Stimulated activated CD4-positive, alpha-beta T cell treated with anti-CD3 and anti-CD28 coated beads, Interleukin-1b, Interleukin-23, amount 100 ng/mL, for 1 hour (primary cell): ENCODE measurements at regions not wholly inside any gene's neighbourhood (a gene's known extent, or its start where the extent isn't known, plus 50 kb on each side); places are given as distances from the start of the nearest gene placed in this dataset.
"Not testable (repeated sequence)": the region's sequence is repeated elsewhere in the genome, so short reads cannot be mapped to it uniquely, and the experiment has no call there.

Experiments used
- DNase-seq, 2 donors: peaks; one replicate each; pipeline ENCODE4 v3.0.0-alpha.2; 2020; ENCODE audit warnings: low read depth in 2 of 2

DNA sequence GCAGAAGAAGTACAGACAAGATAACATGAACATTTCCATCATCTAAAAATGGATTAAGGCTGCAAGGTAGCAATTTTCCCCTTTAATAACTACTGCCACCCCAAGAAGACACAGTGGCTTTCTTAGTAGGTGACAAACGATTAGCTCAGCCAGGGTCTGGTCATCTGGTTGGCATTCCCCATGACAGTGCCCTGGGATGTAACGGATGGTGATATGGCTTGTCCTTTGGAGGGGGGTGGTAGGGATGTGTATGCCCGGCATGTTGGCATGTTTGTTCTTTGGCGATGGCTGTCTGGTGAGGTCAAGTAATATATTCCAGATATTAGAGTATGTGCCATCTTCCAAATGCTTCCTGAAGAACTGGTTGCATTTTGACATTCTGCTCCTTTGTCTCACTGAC, 135.6 kb upstream of the ZNF536 start:
- DNase-seq, result no peak

DNA sequence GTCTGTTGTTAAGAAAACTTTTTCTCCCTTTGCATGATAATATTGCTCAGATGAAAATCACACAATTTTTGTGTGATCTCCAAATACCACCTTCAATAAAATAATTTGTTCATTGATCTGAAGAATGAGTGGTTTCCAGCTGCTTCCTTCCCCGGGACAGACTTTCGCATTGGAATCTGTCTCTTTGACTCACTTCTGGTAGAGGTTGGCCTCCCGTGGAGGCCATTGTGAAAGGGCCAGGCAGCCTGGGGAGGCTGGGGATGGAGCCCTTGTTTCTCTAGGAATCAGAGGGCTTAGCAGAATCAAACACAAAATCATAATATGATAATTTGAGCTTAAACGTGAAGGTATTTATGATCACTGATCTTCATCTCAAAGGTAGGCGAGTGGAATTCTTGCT, 135.0 kb upstream of the ZNF536 start:
- DNase-seq, result no peak

DNA sequence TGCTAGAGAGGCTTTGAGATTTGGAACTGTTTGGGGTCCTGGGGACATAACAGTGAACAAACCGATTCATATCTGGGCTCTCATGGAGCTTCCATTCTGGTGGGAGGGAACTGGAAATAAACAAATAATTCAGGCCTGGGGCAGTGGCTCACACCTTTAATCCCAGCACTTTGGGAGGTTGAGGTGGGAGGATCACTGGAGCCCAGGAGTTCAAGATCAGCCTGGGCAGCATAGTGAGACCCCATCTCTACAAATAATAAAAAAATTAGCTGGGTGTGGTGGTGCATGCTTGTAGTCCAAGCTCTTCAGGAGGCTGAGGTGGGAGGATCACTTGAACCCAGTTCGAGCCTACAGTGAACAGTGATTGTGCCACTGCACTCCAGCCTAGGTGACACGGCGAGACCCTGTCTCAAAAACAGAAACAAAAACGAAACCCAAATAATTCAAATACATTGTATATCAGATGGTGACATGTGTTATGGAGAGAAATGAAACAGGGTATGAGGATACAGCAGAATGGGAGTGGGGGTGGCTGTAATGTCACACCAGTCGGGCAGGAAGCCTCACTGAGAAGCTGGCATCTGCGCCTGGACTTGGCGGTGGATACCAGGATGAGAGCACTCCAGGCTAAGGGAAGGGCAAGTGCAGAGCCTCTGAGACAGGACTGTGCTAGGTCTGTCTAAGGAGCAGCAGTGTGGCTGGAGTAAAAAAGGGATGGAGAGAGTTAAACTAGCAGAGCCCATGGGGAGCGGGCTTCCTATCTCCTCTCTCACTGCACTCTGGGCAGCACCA, 131.1 kb upstream of the ZNF536 start:
- DNase-seq, result no peak

DNA sequence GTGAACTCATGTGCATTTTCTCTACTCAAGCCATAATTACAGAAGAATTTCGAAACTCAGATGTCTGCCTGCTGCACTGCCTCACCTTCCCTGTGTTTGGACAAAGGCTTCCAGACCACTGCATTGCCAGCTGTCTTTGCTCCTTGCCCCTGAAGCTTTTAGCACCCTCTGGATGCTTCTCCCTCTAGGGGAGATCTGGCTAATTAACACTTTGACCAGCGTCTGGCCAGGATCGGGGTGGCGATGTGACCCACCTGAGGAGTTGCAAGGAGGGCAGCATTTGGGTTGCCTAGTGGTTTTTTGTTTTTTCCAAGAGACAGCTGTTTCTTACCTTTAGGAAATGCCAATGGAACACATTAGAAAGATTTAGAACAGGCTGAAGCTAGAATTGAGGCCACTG, 127.7 kb upstream of the ZNF536 start:
- no peak for DNase-seq

DNA sequence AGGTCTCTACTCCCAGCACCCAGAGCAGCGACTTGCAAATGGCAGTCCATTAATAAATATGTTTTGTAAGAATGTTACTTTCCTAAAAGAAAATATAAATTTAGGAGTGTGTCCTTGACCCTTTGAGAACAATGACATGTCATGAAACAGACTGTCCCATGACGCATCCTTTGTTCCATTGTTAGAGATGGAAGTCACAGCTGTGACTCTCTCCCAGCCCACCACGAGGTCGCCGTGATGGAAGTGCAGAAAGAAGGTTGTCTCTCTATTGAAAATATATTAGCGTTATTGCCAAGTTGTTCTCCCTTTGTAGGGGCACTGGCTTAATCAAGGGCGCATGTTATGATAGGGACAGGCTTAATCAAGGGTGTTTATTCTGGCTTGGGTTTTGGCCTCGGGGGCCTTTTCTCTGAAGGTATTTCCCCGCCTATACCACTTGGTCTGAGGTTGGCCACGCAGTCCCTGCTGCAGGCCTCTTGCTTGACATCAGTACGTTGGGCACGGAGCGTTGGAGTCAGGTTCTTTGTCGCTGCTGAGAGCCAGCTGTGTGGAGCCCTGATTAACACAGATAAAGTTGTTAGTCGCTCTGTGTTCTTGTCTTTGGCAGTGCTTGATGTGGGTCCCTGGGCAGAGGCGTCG, 126.7 kb upstream of the ZNF536 start:
- no peak for DNase-seq

DNA sequence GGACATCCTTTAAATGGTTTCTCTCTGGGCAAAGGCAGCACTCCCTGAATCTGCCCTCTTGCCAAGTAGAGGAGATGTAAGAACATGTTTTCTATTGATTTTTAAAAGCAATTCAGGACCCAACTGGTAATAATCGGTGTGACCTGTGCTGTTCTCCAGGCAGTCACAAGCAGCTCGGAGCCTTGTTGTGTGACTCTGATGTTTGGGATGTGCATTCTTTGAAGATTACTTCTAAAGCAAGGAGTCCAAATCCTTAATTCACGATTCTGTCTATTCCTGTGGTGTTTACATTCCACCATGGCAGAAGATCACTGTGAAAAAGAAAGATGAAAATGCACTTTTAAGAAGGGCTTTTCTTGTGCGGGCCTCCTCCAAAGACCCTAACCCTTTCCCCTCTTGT, 122.3 kb upstream of the ZNF536 start:
- no peak for DNase-seq

DNA sequence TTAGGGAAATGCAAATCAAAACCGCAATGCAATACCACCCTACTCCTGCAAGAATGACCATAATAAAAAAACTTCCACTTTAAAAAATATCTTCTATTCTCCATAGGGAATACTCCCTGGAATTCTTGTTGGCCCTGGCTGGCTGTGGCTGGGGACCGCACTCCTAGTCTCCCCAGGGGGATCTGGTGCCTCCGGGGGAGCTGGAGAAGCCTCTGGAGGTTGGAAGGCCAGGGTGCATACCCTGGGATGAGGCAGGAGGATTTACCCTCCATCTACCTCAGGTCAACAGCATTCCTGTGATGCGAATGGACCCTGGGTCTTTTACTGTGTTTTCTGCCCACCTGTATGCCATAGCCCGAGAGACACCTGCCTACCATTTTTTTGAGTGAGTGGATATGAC, 120.0 kb upstream of the ZNF536 start:
- no peak for DNase-seq

DNA sequence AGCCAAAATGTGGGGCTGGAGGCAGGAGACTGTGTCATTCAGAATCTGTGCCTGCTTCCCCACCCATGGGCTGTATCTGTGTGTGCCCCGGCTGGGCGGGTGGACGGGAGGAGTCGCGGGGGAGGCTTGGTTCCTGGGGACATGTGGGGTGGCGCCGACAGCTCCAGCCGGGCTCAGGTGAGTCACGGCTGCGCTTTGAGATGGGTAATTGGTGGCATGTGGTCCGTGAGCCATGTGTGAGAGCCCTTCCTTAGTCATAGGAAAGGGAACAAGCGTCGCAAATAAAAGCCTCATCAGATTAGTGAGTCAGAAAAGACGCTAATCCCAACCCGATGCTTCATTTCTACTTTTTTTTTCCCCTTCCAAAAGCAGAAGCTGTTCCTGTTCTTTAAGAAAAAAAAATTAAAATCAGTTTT, 118.6 kb upstream of the ZNF536 start:
- no peak for DNase-seq

DNA sequence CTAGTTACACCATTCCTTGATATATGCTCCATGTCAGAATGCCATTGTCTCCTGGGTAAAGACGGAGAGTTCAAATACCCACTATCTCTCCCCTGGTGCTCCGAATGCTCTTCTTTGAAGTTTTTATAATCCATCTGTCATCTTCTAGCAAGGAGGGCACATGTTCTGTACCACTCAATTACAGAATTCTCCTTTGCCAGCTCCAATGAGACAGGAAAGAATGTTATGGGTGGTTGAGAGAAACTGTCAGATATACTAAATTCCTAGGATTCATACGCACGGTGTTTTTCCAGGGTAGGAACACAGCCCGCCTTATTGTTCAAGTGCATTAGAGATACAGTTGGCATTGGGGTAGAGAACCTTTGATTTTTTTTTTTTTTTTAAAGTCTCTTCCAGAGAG, 118.0 kb upstream of the ZNF536 start:
- no peak for DNase-seq

DNA sequence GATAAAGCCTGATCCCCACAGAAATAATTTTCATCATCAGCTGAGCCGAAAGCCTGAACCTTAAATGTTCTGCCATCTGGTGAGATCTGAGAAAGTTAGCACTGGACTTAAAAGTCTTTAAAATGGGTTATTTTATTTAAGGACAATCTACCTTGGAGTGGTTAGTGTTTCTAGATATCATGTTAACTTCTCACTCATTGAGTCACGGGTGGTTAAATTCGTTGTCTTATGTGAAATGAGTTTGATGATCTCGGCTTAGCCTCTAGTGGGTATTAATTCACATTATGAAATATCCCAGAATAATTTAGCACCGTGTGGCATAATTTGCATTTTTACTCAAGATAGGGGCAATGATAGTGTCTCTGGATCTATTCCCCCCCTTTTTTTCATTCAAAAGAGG, 117.4 kb upstream of the ZNF536 start:
- no peak for DNase-seq

DNA sequence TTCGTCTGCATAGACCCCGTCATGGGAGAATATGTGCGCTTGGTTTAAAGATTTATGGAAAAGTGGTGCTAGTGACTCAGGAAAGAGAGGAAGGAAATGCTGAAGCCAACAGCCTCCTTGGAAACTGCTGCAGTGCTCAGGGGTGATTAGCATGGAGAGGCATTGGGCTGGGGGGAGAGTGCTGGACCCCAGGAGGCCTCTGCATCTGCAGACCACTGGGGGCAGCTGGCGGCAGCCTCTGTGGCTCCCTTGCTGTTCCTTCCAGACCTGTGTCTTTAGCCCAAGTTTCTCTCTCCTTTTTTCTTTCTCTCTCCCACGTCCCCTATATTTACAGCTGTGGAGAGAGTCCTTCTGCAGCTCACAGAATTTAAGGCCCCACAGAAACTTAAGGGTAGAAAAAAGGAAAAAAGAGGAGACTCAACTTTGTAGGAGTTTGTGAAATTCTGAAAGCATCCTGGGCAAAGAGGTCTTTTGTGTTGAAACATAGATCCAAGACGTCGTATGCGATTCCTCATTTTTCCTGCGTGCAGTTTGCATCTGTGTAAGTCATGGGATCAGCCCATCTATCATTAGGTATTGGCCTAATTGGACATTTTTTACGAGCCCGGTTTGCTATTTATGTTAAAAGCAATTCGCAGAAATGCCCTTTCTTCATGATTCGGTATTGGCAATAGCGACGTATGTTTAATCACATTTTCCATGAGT, 116.2 kb upstream of the ZNF536 start:
- no peak for DNase-seq

DNA sequence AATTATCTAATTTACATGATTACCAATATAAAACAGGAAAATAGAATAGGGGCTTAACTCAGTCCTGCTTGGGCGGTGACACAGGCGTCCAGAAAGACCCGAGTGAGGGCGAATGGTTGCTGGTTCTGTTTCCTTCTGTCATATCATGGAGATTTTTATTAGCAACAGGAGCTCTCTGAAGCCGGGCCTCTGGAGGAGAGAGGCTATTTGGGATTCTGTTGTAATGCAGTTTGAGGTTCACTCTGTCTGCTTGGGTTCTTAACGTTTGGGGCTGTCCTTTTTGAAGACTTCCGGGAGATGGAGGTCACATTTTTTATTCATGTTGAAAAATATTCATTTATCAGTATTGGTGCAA, 115.7 kb upstream of the ZNF536 start:
- no peak for DNase-seq

DNA sequence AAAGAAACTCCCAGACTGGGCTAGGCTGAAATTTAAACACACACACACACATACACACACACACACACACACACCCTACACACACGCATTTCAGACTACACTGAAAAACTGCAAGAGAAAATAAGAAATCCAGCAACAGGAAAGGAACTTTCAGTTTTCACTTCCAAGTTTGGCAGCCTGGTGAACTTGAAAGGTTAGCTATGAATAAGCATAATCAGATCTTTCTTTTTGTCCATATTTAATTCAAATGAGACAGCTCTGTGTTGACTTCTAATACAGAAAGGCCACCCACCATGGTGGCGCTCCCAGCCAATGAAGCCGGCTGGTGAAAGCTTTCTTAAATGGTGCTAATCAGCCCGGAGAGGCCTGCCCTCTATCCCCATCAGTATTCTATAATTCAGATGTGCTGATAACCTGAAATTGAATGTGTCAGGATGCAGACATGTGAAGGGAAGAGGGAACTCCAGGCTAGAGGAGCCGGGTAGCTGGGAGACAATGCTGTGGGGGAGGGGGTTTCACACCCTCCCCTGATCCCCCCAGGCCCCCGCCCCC, 108.3 kb upstream of the ZNF536 start:
- no peak for DNase-seq

DNA sequence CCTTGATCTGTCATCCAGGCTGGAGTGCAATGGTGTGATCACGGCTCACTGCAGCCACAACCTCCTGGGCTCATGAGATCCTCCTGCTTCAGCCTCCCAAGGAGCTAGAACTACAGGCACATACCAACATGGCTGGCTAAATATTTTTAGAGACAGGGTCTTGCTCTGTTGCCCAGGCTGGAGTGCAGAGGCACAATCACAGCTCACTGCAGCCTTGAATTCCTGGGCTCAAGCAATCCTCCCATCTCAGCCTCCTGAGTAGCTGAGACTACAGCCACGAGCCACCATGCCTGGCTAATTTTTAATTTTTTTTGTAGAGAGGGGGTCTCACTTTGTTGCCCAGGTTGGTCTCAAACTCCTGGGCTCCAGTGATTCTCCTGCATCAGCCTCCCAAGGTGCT, 106.3 kb upstream of the ZNF536 start:
- not testable (repeated sequence) for DNase-seq

DNA sequence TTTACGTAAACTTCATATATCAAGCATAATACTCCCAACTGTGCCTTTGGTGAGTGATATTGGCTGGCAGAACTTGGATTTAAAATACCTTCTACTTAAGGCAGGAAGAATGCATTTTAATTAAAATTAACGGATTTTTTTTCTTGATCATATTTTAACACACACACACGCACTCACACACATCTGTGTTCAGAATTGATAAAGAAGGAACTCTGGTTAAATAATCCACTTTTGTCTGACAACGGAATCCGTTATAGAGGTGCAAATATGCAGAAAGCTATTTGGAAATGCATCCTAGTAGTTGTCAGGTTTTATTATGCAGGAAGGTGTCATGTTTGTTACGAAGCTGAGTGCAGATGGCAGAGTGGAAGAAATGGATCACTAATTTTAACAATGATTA, 105.5 kb upstream of the ZNF536 start:
- DNase-seq, result no peak

DNA sequence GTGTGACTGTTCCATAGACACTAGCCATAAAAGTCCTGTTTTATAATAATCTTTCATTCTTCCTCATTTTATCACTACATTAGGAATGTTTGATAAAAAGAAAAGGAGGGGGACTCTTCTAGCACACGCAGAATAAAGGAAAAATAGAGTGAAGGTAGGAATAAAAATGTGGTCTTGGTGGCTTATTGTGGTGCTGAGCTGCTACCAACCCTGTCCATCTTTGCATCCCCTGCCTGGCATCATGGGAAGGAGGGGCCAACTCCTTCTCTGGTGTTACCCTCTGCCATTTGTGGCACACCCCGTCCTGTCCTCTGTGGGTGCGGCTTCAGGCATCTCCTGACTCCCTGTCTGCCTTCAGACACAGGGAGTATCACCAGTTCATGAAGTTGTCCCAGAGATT, 104.9 kb upstream of the ZNF536 start:
- DNase-seq, result no peak

DNA sequence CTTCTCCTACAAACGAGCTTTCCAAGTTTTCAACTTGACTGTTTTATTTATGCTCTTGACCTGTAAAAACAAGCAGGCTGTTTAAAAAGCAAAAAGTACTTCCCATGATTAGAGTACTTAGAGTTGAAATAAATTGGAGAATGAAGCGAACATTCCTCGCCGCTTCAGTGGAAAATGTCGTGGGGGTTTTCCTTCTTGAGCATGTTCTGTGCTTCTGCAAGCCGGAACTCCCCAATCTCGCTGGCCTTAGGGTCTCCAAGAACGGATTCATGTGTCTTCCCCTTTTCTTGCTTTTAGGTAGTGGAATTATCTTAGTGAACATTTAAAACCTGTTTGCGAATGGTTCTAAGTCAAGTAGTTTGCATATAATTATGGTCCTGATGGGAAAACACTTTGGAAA, 103.6 kb upstream of the ZNF536 start:
- no peak for DNase-seq

DNA sequence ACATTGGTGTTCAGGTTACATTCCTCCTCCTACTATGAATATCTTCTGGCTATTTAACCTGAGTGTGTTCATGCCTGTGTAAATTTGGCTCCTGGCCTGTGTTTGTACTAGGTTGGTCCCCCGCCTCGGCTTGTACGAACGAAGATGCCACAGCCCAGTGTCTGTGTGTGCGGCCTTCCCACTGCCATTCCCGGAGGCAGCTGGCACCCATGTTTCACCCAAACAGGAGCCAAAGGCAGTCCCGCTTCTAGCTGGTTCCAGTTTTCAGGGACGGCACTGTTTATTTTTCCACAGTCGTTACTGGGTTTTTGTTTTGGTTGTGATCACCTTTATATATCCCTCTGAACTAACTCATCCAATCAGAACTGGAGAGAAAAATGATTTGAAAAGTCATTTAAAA, 102.5 kb upstream of the ZNF536 start:
- no peak for DNase-seq

DNA sequence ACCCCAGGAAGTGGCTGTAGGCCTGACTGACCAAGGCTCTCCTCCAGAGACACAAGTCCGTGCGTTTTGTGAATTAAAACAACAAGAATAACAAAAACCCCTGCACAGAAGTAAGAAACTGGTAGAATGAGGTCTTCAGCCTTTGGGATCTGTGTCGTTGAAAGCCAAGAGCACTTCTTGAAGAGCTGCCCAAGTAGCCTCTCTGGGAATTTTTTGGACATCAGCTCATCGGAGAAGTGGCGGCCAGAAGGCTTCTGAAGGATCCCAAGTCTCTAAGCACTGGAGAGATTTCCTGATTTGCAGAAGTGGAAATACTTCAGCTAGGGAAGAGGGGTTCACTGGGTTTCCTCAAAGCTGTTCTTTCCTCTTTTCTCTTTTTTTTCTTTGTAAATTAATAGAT, 100.4 kb upstream of the ZNF536 start:
- no peak for DNase-seq

DNA sequence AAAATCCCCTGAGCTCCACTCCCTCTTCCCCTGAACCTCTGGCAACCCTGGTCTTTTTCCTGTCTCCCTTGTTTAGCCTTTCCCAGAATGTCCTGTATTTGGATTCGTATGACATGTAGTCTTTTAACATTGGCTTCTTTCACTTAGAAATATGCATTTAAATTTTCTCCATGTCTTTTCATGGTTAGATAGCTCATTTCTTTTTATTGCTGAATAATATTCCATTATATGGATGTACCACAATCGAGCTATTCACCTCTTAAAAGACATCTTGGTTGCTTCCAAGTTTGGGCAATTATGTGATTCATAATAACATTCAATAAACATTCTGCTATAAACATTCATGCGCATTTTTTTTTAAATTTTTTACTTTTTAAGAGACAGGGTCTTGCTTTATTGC, 99.6 kb upstream of the ZNF536 start:
- DNase-seq, result no peak

DNA sequence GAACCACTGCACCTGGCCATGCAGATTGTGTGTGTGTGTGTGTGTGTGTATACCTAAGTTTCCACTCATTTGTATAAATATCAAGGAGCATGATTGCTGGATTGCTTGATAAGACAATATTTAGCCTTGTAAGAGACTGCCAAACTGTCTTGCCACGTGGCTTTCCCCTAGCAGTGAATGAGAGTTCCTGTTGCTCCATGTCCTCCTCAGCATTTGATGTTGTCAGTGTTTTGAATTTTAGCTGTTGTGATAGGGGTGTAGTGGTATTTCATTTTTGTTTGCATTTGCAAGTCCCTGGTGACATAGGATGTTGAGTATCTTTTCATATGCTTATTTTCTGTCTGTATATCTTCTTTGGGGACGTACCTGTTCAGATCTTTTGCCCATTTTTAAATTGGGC, 99.0 kb upstream of the ZNF536 start:
- DNase-seq, result no peak

DNA sequence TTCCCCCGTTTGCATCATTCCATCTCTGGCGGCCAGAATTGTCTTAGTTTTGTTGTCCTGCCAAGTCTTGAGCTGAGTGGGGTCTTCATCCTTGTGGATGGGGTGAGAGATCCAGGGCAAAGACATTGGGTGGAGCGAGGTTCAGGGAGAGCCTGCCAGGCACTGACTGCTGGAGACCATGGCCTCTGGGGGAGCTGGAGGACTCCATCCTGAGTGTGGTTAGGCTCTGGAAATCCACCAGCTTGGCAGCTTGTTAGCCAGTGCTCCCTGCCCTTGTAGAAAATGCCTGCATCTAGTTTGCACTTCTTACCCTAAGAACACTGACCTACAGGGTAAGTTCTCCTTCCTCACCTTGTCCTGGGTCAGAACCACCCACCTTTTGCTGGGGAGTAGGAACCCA, 97.2 kb upstream of the ZNF536 start:
- DNase-seq, result no peak
